Kidney (tissue), 13 donors: ENCODE measurements at regions not wholly inside any gene's neighbourhood (a gene's known extent, or its start where the extent isn't known, plus 50 kb on each side); places are given as distances from the start of the nearest gene placed in this dataset.

Experiments
- DNase-seq, 5 donors: peaks; one replicate each; pipeline ENCODE4 v3.0.0-alpha.2; 2013 to 2020
- FAIRE-seq: peaks from 2 replicates; lab custom pipeline; 2012; peaks lifted over from hg19 to GRCh38; lab: Jason Lieb, UNC
- H3K27ac ChIP-seq, 2 donors: one replicate each; pipeline ENCODE4 v1.7.0; 2013; ENCODE audit warnings: low read depth in 2 of 2, low read length in 2 of 2, inconsistent platforms in 1 of 2
- H3K27me3 ChIP-seq: one replicate; pipeline ENCODE4 v1.7.1; 2013; ENCODE audit warnings: low read length, inconsistent platforms; ENCODE audit not compliant: control insufficient read depth, insufficient read depth
- H3K36me3 ChIP-seq, 3 donors: one replicate each; pipeline versions ENCODE4 v1.7.0 to v1.7.1; 2013; ENCODE audit warnings: low read length in 3 of 3, control low read depth in 1 of 3, inconsistent platforms in 1 of 3; ENCODE audit not compliant: insufficient read depth in 3 of 3, control insufficient read depth in 2 of 3
- H3K4me1 ChIP-seq, 3 donors: one replicate each; pipeline versions ENCODE4 v1.7.0 to v1.7.1; 2013; ENCODE audit warnings: low read length in 3 of 3, inconsistent platforms in 1 of 3, low read depth in 1 of 3; ENCODE audit not compliant: control insufficient read depth in 2 of 3, insufficient read depth in 2 of 3
- H3K4me3 ChIP-seq, 3 donors: one replicate each; pipeline versions ENCODE4 v1.7.0 to v1.8.1; 2013; ENCODE audit warnings: low read length in 3 of 3, control low read depth in 1 of 3, inconsistent platforms in 1 of 3
- H3K9ac ChIP-seq, 3 donors: one replicate each; pipeline versions ENCODE4 v1.7.0 to v1.7.1; 2013; ENCODE audit warnings: low read length in 3 of 3, control low read depth in 1 of 3, inconsistent platforms in 1 of 3
- H3K9me3 ChIP-seq, 3 donors: one replicate each; pipeline versions ENCODE4 v1.7.0 to v1.7.1; 2013; ENCODE audit warnings: low read length in 3 of 3, control low read depth in 1 of 3, inconsistent platforms in 1 of 3; ENCODE audit not compliant: control insufficient read depth in 2 of 3, insufficient read depth in 1 of 3
- intact Hi-C: fragments of 100-400 bp; cut with DNase I; formaldehyde crosslinking; loops from one replicate; pipeline ENCODE4 v1.11.1; 2022
- TF ChIP-seq, protein P1 (sequence below): IDR thresholded peaks from 3 replicates; pipeline ENCODE4 v1.5.1; 2012; ENCODE audit warnings: mild to moderate bottlenecking, moderate library complexity, borderline replicate concordance; ENCODE audit not compliant: insufficient read depth; ENCODE audit errors: extremely low read depth
- donor health status: control.
- donor health status: control.
- donor health status: control.
- donor health status: control.
- donor health status: control.
- donor health status: DM: yes; HTN: yes; CAD: no.
- donor health status: Normal renal cell carcinoma (clear cell type).

DNA sequence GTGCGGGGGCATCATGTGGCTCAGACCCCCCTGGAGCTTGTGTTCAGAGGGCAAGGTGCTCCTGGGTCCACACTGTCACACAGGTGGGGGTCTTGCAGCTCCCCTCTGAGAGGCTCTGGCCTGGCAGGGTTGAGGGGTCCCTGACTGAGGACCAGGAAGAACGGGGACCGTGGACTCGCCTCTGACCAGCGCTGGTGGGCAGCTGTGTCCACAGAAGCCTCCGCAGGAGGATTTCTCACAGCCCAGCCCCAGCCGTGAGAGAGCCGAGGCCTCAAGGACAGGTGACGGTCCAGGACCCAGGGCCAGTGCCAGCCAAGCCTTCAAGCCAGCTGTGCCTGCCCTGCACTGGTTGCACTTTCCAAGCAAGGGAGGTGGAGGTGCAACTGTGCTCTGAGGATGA lies 63.5 kb upstream of the TTC34 start:
- no peaks in the 10 kb centered on the region for H3K9me3 ChIP-seq
- H3K27me3 ChIP-seq: peaks cover 2% of the 10 kb centered on the region
- no peak overlapping the region for H3K9ac ChIP-seq
- no peak overlapping the region for H3K27ac ChIP-seq
- no peaks in the 10 kb centered on the region for H3K36me3 ChIP-seq
- DNase-seq (peak in 1 of 5 donors; percentile 59), FAIRE-seq (no peak)
- TF ChIP-seq, protein P1, sequence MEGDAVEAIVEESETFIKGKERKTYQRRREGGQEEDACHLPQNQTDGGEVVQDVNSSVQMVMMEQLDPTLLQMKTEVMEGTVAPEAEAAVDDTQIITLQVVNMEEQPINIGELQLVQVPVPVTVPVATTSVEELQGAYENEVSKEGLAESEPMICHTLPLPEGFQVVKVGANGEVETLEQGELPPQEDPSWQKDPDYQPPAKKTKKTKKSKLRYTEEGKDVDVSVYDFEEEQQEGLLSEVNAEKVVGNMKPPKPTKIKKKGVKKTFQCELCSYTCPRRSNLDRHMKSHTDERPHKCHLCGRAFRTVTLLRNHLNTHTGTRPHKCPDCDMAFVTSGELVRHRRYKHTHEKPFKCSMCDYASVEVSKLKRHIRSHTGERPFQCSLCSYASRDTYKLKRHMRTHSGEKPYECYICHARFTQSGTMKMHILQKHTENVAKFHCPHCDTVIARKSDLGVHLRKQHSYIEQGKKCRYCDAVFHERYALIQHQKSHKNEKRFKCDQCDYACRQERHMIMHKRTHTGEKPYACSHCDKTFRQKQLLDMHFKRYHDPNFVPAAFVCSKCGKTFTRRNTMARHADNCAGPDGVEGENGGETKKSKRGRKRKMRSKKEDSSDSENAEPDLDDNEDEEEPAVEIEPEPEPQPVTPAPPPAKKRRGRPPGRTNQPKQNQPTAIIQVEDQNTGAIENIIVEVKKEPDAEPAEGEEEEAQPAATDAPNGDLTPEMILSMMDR: no peak
- intact Hi-C loops: no loop called here
- H3K4me1 ChIP-seq: no peaks in the 10 kb centered on the region
- no peak overlapping the region for H3K4me3 ChIP-seq

DNA sequence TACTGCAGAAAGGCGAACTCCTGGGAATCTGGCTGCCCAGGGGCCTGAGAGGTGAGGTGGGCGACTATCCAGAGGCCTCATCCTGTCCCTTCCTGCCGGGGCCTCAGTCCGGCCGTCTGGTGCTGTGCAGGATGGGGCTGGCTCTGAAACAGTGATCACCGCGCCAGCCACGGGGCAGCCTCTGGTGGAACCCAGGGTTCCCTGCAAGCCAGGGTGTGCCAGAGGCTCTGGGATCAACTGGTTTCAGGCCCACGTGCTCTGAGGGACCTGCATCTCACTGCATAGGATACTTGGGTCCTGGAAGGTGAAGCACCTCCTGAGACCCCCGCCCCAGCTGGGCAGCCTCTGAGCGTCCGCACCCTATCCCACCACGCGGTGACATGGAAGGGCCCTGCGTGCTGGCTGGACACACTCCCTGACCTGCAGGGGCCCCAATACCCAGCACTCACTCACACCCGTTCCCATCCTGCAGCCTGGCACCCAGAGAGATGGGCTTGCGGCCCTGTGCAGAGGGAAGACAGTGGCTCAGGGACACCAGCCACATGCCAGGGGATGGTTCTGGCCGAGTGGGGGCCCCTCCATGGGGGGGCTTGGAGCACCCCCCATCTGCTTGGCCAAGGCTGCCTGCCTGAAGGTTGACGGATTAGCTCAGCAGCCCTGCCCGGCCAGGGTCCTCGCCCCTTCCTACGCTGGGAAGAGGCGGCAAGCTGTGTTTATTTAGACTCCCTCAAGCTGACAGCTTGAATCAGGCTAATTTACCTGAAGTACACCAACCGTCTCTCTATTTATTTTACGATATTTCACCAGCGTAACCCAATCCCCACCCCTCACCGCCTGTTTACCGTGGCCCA lies 64.3 kb upstream of the TTC34 start:
- H3K4me3 ChIP-seq: no peak overlapping the region
- TF ChIP-seq, protein P1: no peak
- intact Hi-C loops: no loop called here
- no peak overlapping the region for H3K9ac ChIP-seq
- FAIRE-seq (no peak), DNase-seq (peak in 4 of 5 donors; percentile 47 to 69 (median 60))
- H3K27me3 ChIP-seq: peaks cover 2% of the 10 kb centered on the region
- H3K4me1 ChIP-seq: no peaks in the 10 kb centered on the region
- no peak overlapping the region for H3K27ac ChIP-seq
- peaks cover 0 to 4% (median 0%) of the 10 kb centered on the region in 3 donors for H3K9me3 ChIP-seq
- no peaks in the 10 kb centered on the region for H3K36me3 ChIP-seq

DNA sequence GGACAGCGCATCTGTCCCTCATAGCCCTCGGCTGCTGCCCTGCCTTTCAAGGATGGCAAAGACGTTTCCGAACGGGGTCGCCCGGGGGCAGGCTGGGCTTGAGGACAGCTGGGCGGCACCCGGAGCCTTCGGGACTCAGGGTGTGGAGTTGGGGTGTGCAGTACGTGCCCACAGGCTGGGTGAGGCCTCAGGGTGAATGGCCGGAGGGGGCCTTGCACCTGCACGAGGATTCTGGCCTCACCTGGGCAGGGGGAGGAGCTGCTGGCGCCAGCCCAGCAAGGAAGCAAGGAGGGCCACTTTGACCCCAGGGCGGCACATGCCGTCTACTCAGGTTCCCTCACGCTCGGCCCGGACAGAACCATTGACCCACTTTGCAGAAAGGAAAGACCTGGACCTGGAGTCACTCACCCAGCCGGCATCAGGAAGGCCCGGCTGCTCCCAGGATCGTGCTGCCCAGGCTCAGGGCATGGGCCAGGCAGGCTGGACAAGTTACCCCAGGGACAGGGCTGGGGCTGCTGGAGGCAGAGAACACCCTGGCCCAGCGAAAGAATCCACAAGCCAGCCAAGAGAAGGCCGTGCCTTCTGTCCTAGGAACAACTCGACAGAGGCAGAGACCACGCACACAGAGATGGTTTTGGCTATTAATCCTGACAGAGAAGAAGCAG lies 65.1 kb upstream of the TTC34 start:
- no peaks in the 10 kb centered on the region for H3K36me3 ChIP-seq
- TF ChIP-seq, protein P1: no peak
- H3K27me3 ChIP-seq: peaks cover 2% of the 10 kb centered on the region
- DNase-seq (peak in 1 of 5 donors; percentile 73), FAIRE-seq (no peak)
- H3K27ac ChIP-seq: no peak overlapping the region
- no peak overlapping the region for H3K4me3 ChIP-seq
- peaks cover 0 to 12% (median 4%) of the 10 kb centered on the region in 3 donors for H3K9me3 ChIP-seq
- H3K9ac ChIP-seq: no peak overlapping the region
- H3K4me1 ChIP-seq: no peaks in the 10 kb centered on the region
- intact Hi-C loops: no loop called here
